ENCODE measurements at regions not wholly inside any gene's neighbourhood (a gene's known extent, or its start where the extent isn't known, plus 50 kb on each side); places are given as distances from the start of the nearest gene placed in this dataset.

DNA sequence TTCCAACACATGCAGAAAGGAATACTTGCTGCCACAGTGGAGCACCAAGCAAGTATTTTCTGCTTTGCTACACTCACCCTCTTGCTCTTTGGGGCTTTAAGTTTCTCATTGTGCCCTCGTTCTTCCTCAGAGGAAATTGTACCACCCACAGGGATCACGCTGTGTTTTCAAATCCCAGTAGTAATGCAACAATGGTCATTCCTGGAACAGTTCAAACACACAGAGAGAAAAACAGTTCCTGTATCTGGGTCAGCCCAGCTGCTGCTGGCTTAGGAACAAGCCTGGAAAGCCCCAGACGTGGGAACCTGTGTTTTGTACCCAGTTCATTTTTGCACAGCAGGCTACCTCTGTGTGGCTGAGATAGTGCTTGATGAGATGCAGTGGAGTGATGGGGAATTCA, 907.8 kb downstream of the STPG2 start:
- Histone ChIP-seq H4K20me1 (ENCODE audit: insufficient read depth, low read length) (no peaks in the 10 kb centered on the region), H3K79me2 (ENCODE audit: insufficient read depth, low read length) (no peaks in the 10 kb centered on the region), H3K4me2 (replicated peaks; ENCODE audit: extremely low read depth, low read length, poor library complexity, severe bottlenecking) (no peak overlapping the region), H3K9me3 (replicated peaks in 1 of 2; ENCODE audit: control insufficient read depth in 1 of 2, insufficient read depth in 1 of 2, low read length in 2 of 2) (peaks cover 0 to 8% of the 10 kb centered on the region in 2 donors), H3K27me3 (ENCODE audit: control insufficient read depth in 2 of 2, insufficient read depth in 2 of 2, low read length in 2 of 2) (no peaks in the 10 kb centered on the region), H3K27ac (ENCODE audit: low read depth in 1 of 2, low read length in 2 of 2) (no peak overlapping the region), H3K9ac (ENCODE audit: insufficient read depth, low read length, poor library complexity, severe bottlenecking) (no peak overlapping the region), H3K4me3 (replicated peaks in 1 of 3; ENCODE audit: low read depth in 2 of 3, low read length in 3 of 3) (no peak overlapping the region), H3K4me1 (ENCODE audit: control insufficient read depth in 1 of 2, insufficient read depth in 2 of 2, low read length in 2 of 2) (no peaks in the 10 kb centered on the region), H2AFZ (ENCODE audit: insufficient read depth, low read depth, low read length, poor library complexity, severe bottlenecking) (no peak overlapping the region), H3K36me3 (replicated peaks in 1 of 2; ENCODE audit: control insufficient read depth in 1 of 2, insufficient read depth in 2 of 2, low read length in 2 of 2) (no peaks in the 10 kb centered on the region)
- 87% methylated on average over 3 of the region's 3 CpGs for WGBS (ENCODE audit: insufficient coverage)
- H3K36me3 Mint-ChIP-seq: no peaks in the 10 kb centered on the region
- no peak overlapping the region for H3K4me3 Mint-ChIP-seq
- TF ChIP-seq, protein P1, sequence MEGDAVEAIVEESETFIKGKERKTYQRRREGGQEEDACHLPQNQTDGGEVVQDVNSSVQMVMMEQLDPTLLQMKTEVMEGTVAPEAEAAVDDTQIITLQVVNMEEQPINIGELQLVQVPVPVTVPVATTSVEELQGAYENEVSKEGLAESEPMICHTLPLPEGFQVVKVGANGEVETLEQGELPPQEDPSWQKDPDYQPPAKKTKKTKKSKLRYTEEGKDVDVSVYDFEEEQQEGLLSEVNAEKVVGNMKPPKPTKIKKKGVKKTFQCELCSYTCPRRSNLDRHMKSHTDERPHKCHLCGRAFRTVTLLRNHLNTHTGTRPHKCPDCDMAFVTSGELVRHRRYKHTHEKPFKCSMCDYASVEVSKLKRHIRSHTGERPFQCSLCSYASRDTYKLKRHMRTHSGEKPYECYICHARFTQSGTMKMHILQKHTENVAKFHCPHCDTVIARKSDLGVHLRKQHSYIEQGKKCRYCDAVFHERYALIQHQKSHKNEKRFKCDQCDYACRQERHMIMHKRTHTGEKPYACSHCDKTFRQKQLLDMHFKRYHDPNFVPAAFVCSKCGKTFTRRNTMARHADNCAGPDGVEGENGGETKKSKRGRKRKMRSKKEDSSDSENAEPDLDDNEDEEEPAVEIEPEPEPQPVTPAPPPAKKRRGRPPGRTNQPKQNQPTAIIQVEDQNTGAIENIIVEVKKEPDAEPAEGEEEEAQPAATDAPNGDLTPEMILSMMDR (IDR thresholded peaks at IDR 0.05): no peak
- peaks cover 0 to 9% (median 7%) of the 10 kb centered on the region in 7 donors for H3K9me3 Mint-ChIP-seq
- H3K27ac Mint-ChIP-seq: no peak overlapping the region
- no peak for DNase-seq
- H3K4me1 Mint-ChIP-seq: no peaks in the 10 kb centered on the region
- intact Hi-C loops (cut with micrococcal nuclease): no loop called here
- no peaks in the 10 kb centered on the region for H3K27me3 Mint-ChIP-seq (ENCODE audit: low read depth in 3 of 3)

DNA sequence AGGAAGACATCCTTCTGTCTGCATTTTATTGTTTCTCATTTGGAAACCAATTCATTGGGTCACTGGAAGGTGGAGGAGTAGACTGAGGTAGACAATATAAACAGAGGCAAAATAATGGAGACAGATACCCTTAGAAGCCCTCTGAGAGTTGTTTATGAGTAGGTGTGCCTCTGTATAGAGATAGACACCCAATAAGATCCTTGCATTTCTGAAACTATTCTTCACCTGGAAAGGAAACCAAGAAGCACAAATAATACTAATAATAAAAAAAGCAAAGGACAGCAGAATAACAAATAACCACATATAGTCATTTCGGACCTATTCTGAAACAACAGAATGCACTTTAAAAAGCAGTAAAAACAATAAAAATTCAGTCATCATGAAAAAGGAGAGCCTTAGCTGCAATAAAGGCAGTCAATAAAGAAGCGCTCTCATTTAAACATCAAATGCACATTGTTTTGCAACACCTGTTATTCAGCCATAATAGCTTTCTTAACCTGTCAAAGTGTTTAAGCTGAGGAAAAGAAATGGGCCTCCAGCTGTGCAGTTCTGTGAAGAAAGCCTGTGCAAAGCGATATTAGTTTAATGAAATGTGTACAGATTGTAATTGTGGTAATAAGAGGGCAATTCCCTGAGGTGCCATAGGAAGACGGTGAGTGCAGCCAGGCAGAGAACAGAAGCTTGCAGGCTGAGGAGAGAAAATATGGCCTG, 904.2 kb downstream of the STPG2 start:
- Histone ChIP-seq H3K4me3 (replicated peaks in 1 of 3; ENCODE audit: low read depth in 2 of 3, low read length in 3 of 3) (no peak overlapping the region), H3K9me3 (replicated peaks in 1 of 2; ENCODE audit: control insufficient read depth in 1 of 2, insufficient read depth in 1 of 2, low read length in 2 of 2) (peaks cover 4 to 12% of the 10 kb centered on the region in 2 donors), H3K27me3 (ENCODE audit: control insufficient read depth in 2 of 2, insufficient read depth in 2 of 2, low read length in 2 of 2) (no peaks in the 10 kb centered on the region), H3K36me3 (replicated peaks in 1 of 2; ENCODE audit: control insufficient read depth in 1 of 2, insufficient read depth in 2 of 2, low read length in 2 of 2) (no peaks in the 10 kb centered on the region), H4K20me1 (ENCODE audit: insufficient read depth, low read length) (no peaks in the 10 kb centered on the region), H3K9ac (ENCODE audit: insufficient read depth, low read length, poor library complexity, severe bottlenecking) (no peak overlapping the region), H3K27ac (ENCODE audit: low read depth in 1 of 2, low read length in 2 of 2) (no peak overlapping the region), H3K79me2 (ENCODE audit: insufficient read depth, low read length) (no peaks in the 10 kb centered on the region), H3K4me2 (replicated peaks; ENCODE audit: extremely low read depth, low read length, poor library complexity, severe bottlenecking) (no peak overlapping the region), H2AFZ (ENCODE audit: insufficient read depth, low read depth, low read length, poor library complexity, severe bottlenecking) (no peak overlapping the region), H3K4me1 (ENCODE audit: control insufficient read depth in 1 of 2, insufficient read depth in 2 of 2, low read length in 2 of 2) (no peaks in the 10 kb centered on the region)
- no peaks in the 10 kb centered on the region for H3K4me1 Mint-ChIP-seq
- TF ChIP-seq, protein P1 (IDR thresholded peaks at IDR 0.05): no peak
- peaks cover 2 to 14% (median 6%) of the 10 kb centered on the region in 7 donors for H3K9me3 Mint-ChIP-seq
- no peaks in the 10 kb centered on the region for H3K36me3 Mint-ChIP-seq
- H3K27me3 Mint-ChIP-seq (ENCODE audit: low read depth in 3 of 3): no peaks in the 10 kb centered on the region
- WGBS (ENCODE audit: insufficient coverage): 95% methylated on average over 3 of the region's 4 CpGs
- DNase-seq: no peak
- intact Hi-C loops (cut with micrococcal nuclease): no loop called here
- H3K4me3 Mint-ChIP-seq: no peak overlapping the region
- no peak overlapping the region for H3K27ac Mint-ChIP-seq
